Fibroblast of villous mesenchyme (primary cell): ENCODE measurements at regions not wholly inside any gene's neighbourhood (a gene's known extent, or its start where the extent isn't known, plus 50 kb on each side); places are given as distances from the start of the nearest gene placed in this dataset.

Experiments used
- DNase-seq: peaks from one replicate; pipeline ENCODE4 v3.0.0-alpha.2; 2010; ENCODE audit warnings: low read depth
- H3K4me3 ChIP-seq: 2 replicates; pipeline ENCODE4 v1.5.1; 2011; ENCODE audit warnings: low read depth, mild to moderate bottlenecking, low read length
- TF ChIP-seq, protein P1 (sequence below): IDR thresholded peaks from 2 replicates; pipeline ENCODE4 v1.5.1; 2012; ENCODE audit warnings: low read depth, mild to moderate bottlenecking, low read length; ENCODE audit not compliant: insufficient read depth

DNA sequence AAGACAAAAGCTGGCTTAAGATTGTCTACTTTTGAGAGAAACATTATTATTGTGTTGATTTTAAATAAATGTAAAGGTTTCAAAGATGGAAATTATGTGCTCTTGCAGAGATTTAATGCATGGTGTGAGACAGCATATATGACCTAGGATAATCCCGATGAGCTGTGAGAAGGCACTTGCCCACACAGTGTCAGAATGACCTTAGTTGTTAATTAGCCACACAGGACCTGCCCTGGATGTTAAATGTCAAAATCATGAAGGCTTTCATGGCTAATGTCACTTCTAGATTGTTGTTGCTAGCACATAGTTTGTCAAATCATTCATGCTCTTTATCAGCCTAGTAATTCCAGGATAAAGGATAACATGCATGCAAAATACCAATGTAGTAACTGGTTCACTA is 135.3 kb upstream of the GAP43 start:
- DNase-seq: no peak
- TF ChIP-seq, protein P1, sequence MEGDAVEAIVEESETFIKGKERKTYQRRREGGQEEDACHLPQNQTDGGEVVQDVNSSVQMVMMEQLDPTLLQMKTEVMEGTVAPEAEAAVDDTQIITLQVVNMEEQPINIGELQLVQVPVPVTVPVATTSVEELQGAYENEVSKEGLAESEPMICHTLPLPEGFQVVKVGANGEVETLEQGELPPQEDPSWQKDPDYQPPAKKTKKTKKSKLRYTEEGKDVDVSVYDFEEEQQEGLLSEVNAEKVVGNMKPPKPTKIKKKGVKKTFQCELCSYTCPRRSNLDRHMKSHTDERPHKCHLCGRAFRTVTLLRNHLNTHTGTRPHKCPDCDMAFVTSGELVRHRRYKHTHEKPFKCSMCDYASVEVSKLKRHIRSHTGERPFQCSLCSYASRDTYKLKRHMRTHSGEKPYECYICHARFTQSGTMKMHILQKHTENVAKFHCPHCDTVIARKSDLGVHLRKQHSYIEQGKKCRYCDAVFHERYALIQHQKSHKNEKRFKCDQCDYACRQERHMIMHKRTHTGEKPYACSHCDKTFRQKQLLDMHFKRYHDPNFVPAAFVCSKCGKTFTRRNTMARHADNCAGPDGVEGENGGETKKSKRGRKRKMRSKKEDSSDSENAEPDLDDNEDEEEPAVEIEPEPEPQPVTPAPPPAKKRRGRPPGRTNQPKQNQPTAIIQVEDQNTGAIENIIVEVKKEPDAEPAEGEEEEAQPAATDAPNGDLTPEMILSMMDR: no peak
- H3K4me3 ChIP-seq: no peak overlapping the region

DNA sequence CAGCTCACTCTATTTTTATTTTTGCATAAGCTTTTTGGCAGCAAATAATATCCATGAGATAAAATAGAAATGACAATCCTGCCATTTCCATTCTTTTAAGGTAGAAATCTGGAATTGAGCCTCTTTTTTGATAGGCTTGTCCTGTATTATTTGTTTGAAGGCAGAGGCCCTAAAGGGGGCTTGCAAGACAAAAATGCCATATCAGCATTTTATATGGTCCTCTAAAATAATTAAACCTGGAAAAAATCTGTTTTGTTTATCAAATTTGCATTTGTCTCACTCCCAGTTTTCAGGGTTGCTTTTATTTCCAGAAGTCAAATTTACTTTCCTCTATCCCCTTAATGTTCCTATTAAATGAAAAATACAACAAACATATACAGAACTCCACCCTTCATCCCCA is 134.9 kb upstream of the GAP43 start:
- TF ChIP-seq, protein P1: no peak
- no peak for DNase-seq
- no peak overlapping the region for H3K4me3 ChIP-seq

DNA sequence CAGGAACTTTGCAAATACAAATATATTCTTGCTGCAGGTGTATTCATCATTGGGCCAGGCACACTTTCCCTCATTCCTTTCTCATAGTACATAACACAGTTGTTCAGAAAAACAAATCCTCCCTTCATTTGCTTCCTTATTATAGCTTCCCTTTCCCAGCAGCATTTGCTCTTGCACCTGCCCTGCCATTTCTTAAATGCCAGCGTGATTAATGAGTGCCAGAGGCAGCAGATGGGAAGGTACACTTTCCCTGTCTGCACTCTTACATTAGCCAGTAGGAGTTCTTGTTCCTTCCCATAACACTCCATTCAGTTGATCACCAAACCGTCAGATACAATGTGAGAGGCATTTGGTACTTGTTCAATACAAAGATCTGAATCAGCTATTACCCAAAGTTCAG is 128.5 kb upstream of the GAP43 start:
- no peak for DNase-seq
- TF ChIP-seq, protein P1: no peak
- H3K4me3 ChIP-seq: no peak overlapping the region

DNA sequence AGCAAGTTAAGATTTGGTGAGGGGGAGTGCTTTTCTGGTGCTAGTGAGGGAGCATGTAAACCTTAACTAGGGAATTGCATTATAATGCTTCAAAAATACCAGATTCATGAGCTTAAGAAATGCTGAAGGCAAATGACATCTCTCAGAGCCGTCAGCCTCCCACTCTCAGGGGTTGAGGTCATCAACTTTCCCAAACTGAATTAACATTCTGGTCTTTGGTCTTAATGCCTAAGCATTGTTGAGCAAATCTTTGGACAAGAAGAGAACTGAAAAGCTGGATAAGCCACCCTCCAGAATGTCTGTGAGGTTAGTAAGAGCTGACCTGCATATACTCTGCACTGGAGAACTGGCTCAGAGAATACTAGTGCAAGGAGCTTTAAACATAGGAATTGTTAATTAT is 124.9 kb upstream of the GAP43 start:
- no peak for DNase-seq
- TF ChIP-seq, protein P1: no peak
- H3K4me3 ChIP-seq: no peak overlapping the region

DNA sequence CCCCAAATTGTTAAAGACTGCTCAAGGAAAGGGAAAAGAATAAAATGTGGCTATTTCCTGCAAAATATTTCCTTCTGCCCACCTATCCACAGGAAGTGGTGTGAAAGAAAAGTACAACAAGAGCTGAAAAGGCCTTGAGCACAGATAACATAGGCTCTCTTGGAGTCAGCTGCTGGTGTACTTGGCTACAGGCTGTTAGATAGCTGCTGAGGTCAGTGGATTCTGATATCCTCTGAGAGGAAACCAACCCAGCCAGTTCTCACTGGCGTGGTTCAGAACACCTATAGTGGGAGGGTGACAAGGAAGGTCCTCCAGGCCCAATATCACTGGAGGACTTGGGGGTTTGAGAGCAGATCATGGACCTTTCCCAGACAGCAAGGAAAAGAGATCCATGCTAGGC is 124.4 kb upstream of the GAP43 start:
- no peak for DNase-seq
- TF ChIP-seq, protein P1: no peak
- H3K4me3 ChIP-seq: no peak overlapping the region

DNA sequence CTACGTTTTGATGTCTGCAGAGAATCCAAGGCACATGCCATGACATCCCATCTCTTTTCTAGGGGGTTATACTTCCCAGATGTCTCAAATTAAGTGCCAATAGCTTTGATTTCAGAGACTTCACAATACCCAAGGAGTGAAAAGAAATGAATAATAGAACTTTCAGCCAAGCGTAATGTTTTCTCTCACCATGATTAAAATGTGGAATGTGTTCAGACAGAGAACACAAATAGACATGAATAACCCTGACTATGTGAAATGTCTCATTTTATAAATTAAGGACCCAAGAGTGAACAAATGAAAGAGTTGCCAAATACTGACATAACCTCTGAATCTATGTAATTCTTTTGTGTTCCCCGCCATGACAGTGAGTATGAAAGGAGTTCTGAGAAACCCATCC is 123.6 kb upstream of the GAP43 start:
- no peak for DNase-seq
- TF ChIP-seq, protein P1: no peak
- H3K4me3 ChIP-seq: no peak overlapping the region

DNA sequence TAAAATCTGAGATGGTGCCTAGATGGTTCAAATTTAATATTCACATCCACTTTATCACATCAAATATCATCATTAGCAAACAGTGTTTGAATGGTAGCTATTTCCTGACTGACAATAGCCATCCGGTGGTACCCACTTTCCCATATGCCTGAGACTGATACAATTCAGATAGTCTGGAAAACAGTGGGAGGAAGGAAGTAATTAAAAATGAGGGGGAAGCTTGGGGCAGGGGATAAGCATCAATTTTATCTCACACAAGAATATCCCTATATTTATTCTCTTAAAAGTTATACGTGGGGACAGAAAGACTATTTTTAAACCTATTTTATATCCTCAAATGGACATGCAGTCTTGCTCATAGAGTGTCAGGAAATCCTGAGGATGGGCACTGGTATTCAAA is 122.5 kb upstream of the GAP43 start:
- H3K4me3 ChIP-seq: no peak overlapping the region
- DNase-seq: no peak
- TF ChIP-seq, protein P1: no peak
